ENCODE measurements at regions not wholly inside any gene's neighbourhood (a gene's known extent, or its start where the extent isn't known, plus 50 kb on each side); places are given as distances from the start of the nearest gene placed in this dataset.

DNA sequence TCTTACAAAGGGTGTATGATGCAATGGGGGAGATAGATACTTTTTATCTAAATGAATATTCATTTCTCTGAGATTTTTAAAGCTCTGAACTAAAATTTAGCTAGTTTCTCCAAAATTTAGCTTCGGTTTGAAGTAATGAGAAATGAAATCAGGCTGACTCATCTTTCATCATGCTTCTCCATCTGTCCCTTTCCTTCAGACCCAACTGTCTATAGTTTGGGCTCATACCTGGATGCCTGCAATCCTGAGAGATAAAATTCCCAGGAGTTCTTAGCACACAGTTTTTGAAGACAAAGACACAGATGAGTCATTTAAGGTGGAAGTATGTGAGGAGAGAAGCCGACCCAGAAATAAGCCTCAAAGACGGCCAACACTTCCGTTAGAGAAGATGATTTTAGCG, 336.4 kb upstream of the CDH20 start:
- Histone ChIP-seq H3K4me1 (ENCODE audit: control insufficient read depth in 1 of 2, insufficient read depth in 2 of 2, low read length in 2 of 2) (no peaks in the 10 kb centered on the region), H3K36me3 (replicated peaks in 1 of 2; ENCODE audit: control insufficient read depth in 1 of 2, insufficient read depth in 2 of 2, low read length in 2 of 2) (no peaks in the 10 kb centered on the region), H2AFZ (ENCODE audit: insufficient read depth, low read depth, low read length, poor library complexity, severe bottlenecking) (no peak overlapping the region), H3K9ac (ENCODE audit: insufficient read depth, low read length, poor library complexity, severe bottlenecking) (no peak overlapping the region), H3K79me2 (ENCODE audit: insufficient read depth, low read length) (no peaks in the 10 kb centered on the region), H3K9me3 (replicated peaks in 1 of 2; ENCODE audit: control insufficient read depth in 1 of 2, insufficient read depth in 1 of 2, low read length in 2 of 2) (peaks cover 7 to 12% of the 10 kb centered on the region in 2 donors), H3K4me2 (replicated peaks; ENCODE audit: extremely low read depth, low read length, poor library complexity, severe bottlenecking) (no peak overlapping the region), H4K20me1 (ENCODE audit: insufficient read depth, low read length) (no peaks in the 10 kb centered on the region), H3K4me3 (replicated peaks in 1 of 3; ENCODE audit: low read depth in 2 of 3, low read length in 3 of 3) (no peak overlapping the region), H3K27me3 (ENCODE audit: control insufficient read depth in 2 of 2, insufficient read depth in 2 of 2, low read length in 2 of 2) (no peaks in the 10 kb centered on the region), H3K27ac (ENCODE audit: low read depth in 1 of 2, low read length in 2 of 2) (no peak overlapping the region)
- DNase-seq, result no peak
- 92% methylated on average over 2 of the region's 5 CpGs for WGBS (ENCODE audit: insufficient coverage)
- no peaks in the 10 kb centered on the region for H3K36me3 Mint-ChIP-seq
- TF ChIP-seq, protein P1, sequence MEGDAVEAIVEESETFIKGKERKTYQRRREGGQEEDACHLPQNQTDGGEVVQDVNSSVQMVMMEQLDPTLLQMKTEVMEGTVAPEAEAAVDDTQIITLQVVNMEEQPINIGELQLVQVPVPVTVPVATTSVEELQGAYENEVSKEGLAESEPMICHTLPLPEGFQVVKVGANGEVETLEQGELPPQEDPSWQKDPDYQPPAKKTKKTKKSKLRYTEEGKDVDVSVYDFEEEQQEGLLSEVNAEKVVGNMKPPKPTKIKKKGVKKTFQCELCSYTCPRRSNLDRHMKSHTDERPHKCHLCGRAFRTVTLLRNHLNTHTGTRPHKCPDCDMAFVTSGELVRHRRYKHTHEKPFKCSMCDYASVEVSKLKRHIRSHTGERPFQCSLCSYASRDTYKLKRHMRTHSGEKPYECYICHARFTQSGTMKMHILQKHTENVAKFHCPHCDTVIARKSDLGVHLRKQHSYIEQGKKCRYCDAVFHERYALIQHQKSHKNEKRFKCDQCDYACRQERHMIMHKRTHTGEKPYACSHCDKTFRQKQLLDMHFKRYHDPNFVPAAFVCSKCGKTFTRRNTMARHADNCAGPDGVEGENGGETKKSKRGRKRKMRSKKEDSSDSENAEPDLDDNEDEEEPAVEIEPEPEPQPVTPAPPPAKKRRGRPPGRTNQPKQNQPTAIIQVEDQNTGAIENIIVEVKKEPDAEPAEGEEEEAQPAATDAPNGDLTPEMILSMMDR (IDR thresholded peaks at IDR 0.05), result no peak
- no peaks in the 10 kb centered on the region for H3K4me1 Mint-ChIP-seq
- intact Hi-C loops (cut with micrococcal nuclease), result no loop called here
- no peak overlapping the region for H3K4me3 Mint-ChIP-seq
- peaks cover 0 to 3% (median 0%) of the 10 kb centered on the region in 3 donors for H3K27me3 Mint-ChIP-seq (ENCODE audit: low read depth in 3 of 3)
- H3K27ac Mint-ChIP-seq, result no peak overlapping the region
- H3K9me3 Mint-ChIP-seq, result peaks cover 0 to 22% (median 5%) of the 10 kb centered on the region in 7 donors

DNA sequence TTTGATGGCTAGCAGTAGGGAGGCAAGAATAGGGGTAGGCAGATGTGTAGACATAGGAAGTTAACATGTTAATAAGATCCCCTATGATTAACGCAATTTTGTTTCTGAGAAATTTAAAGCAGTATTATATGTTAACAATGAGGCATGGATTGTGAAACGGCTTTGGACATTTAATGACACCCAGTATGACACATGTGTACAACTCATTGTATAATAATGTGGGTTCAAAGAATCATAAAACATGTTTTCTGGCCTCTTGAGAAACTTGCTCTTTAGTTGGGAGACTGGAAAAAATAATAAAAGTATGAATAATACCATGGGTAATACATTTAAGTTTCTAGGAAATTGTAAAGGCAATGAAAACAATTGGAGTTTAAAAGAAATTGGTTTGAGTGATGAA, 332.1 kb upstream of the CDH20 start:
- Histone ChIP-seq H3K27ac (ENCODE audit: low read depth in 1 of 2, low read length in 2 of 2) (no peak overlapping the region), H3K79me2 (ENCODE audit: insufficient read depth, low read length) (no peaks in the 10 kb centered on the region), H3K9me3 (replicated peaks in 1 of 2; ENCODE audit: control insufficient read depth in 1 of 2, insufficient read depth in 1 of 2, low read length in 2 of 2) (peaks cover 0 to 3% of the 10 kb centered on the region in 2 donors), H3K4me1 (ENCODE audit: control insufficient read depth in 1 of 2, insufficient read depth in 2 of 2, low read length in 2 of 2) (no peaks in the 10 kb centered on the region), H3K4me2 (replicated peaks; ENCODE audit: extremely low read depth, low read length, poor library complexity, severe bottlenecking) (no peak overlapping the region), H2AFZ (ENCODE audit: insufficient read depth, low read depth, low read length, poor library complexity, severe bottlenecking) (no peak overlapping the region), H3K4me3 (replicated peaks in 1 of 3; ENCODE audit: low read depth in 2 of 3, low read length in 3 of 3) (no peak overlapping the region), H3K36me3 (replicated peaks in 1 of 2; ENCODE audit: control insufficient read depth in 1 of 2, insufficient read depth in 2 of 2, low read length in 2 of 2) (no peaks in the 10 kb centered on the region), H3K9ac (ENCODE audit: insufficient read depth, low read length, poor library complexity, severe bottlenecking) (no peak overlapping the region), H4K20me1 (ENCODE audit: insufficient read depth, low read length) (no peaks in the 10 kb centered on the region), H3K27me3 (ENCODE audit: control insufficient read depth in 2 of 2, insufficient read depth in 2 of 2, low read length in 2 of 2) (no peaks in the 10 kb centered on the region)
- Mint-ChIP-seq H3K27me3 (ENCODE audit: low read depth in 3 of 3) (peaks cover 0 to 3% (median 0%) of the 10 kb centered on the region in 3 donors), H3K36me3 (no peaks in the 10 kb centered on the region), H3K4me1 (no peaks in the 10 kb centered on the region), H3K9me3 (peaks cover 0 to 20% (median 5%) of the 10 kb centered on the region in 7 donors), H3K27ac (no peak overlapping the region), H3K4me3 (no peak overlapping the region)
- intact Hi-C loops (cut with micrococcal nuclease), result no loop called here
- no CpG with 5 or more reads among the region's 2 CpGs for WGBS (ENCODE audit: insufficient coverage)
- TF ChIP-seq, protein P1 (IDR thresholded peaks at IDR 0.05), result no peak
- DNase-seq, result no peak
